HG03457 (cell line): ENCODE measurements at regions not wholly inside any gene's neighbourhood (a gene's known extent, or its start where the extent isn't known, plus 50 kb on each side); places are given as distances from the start of the nearest gene placed in this dataset.
A peak's percentile ranks its signal among the peaks of the same experiment; 100 is the strongest.

Source experiments
- ATAC-seq: cut with Tn5 transposase; IDR thresholded peaks from one replicate; pipeline ENCODE4 v1.9.1; 2021; ENCODE audit warnings: moderate number of reproducible peaks; ENCODE audit not compliant: unreplicated experiment

- ATAC-seq: no peak
These were observed 77.4 kb upstream of the PLCL2 start for GRCh38 chr3:16807391-16807790.

GRCh38 chr3:16808393-16809107 lies 76.2 kb upstream of the PLCL2 start:
- ATAC-seq: no peak

GRCh38 chr3:16809482-16809881 lies 75.3 kb upstream of the PLCL2 start:
- ATAC-seq: no peak

- no peak for ATAC-seq
These were observed 74.8 kb upstream of the PLCL2 start for GRCh38 chr3:16809993-16810392.

- ATAC-seq: no peak
These were observed 74.0 kb upstream of the PLCL2 start for GRCh38 chr3:16810593-16811367.

- ATAC-seq: no peak
These were observed 72.8 kb upstream of the PLCL2 start for GRCh38 chr3:16811950-16812349.

- no peak for ATAC-seq
These were observed 71.4 kb upstream of the PLCL2 start for GRCh38 chr3:16813336-16813735.

GRCh38 chr3:16816048-16816780 lies 68.5 kb upstream of the PLCL2 start:
- ATAC-seq: no peak

GRCh38 chr3:16817197-16817596 lies 67.6 kb upstream of the PLCL2 start:
- ATAC-seq: no peak

- ATAC-seq: no peak
These were observed 66.6 kb upstream of the PLCL2 start for GRCh38 chr3:16818194-16818593.

GRCh38 chr3:16818945-16819344 lies 65.8 kb upstream of the PLCL2 start:
- no peak for ATAC-seq

- no peak for ATAC-seq
These were observed 64.3 kb upstream of the PLCL2 start for GRCh38 chr3:16820485-16820884.

- no peak for ATAC-seq
These were observed 63.7 kb upstream of the PLCL2 start for GRCh38 chr3:16821053-16821452.

- peak; percentile 82 for ATAC-seq
These were observed 60.6 kb upstream of the PLCL2 start for GRCh38 chr3:16824081-16824696.

GRCh38 chr3:16825617-16826204 lies 59.0 kb upstream of the PLCL2 start:
- ATAC-seq: no peak

GRCh38 chr3:16828815-16829214 lies 55.9 kb upstream of the PLCL2 start:
- ATAC-seq: no peak

- no peak for ATAC-seq
These were observed 52.9 kb upstream of the PLCL2 start for GRCh38 chr3:16831846-16832245.

- no peak for ATAC-seq
These were observed 50.5 kb upstream of the PLCL2 start for GRCh38 chr3:16834214-16834613.

GRCh38 chr3:16834753-16835152 lies 50.0 kb upstream of the PLCL2 start:
- ATAC-seq: no peak
